ENCODE measurements at regions not wholly inside any gene's neighbourhood (a gene's known extent, or its start where the extent isn't known, plus 50 kb on each side); places are given as distances from the start of the nearest gene placed in this dataset.

DNA sequence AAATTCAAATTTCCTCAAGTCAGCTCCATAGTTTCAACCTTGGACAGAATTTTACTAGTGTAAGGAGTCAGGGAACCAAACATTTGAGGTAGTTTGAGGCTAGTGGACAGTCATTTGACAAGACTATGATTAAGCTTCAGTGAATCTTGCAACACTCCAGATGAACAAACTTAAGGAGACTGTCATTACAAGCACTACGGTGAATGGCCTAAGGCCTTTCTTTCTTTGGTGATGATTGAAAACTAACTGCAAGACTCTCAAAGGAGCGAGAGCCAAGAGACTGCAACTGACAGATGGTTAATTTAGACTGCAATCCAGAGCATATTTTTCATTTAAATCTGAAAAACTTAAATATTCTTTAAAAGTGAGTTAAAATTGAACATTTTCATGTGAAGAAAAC is 272.3 kb upstream of the NECTIN3 start:
- H3K4me3 Mint-ChIP-seq, result no peak overlapping the region
- WGBS, 2 experiments (ENCODE audit: insufficient coverage in 1 of 2, insufficient read length in 1 of 2), result 88 to 94% methylated on average over 1 to 2 of the region's 2 CpGs
- no peak overlapping the region for H3K27ac ChIP-seq (ENCODE audit: low read depth, low read length)
- H3K9me3 Mint-ChIP-seq, result no peaks in the 10 kb centered on the region
- peaks cover 5% of the 10 kb centered on the region for H3K4me1 Mint-ChIP-seq
- H3K9me3 ChIP-seq (ENCODE audit: control insufficient read depth, low read length), result no peaks in the 10 kb centered on the region
- no peaks in the 10 kb centered on the region for H3K4me1 ChIP-seq (ENCODE audit: control insufficient read depth, insufficient read depth, low read length)
- no peak overlapping the region for H3K9ac ChIP-seq (ENCODE audit: extremely low read depth, low read length, poor library complexity, severe bottlenecking)
- TF ChIP-seq, protein P1, sequence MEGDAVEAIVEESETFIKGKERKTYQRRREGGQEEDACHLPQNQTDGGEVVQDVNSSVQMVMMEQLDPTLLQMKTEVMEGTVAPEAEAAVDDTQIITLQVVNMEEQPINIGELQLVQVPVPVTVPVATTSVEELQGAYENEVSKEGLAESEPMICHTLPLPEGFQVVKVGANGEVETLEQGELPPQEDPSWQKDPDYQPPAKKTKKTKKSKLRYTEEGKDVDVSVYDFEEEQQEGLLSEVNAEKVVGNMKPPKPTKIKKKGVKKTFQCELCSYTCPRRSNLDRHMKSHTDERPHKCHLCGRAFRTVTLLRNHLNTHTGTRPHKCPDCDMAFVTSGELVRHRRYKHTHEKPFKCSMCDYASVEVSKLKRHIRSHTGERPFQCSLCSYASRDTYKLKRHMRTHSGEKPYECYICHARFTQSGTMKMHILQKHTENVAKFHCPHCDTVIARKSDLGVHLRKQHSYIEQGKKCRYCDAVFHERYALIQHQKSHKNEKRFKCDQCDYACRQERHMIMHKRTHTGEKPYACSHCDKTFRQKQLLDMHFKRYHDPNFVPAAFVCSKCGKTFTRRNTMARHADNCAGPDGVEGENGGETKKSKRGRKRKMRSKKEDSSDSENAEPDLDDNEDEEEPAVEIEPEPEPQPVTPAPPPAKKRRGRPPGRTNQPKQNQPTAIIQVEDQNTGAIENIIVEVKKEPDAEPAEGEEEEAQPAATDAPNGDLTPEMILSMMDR (conservative IDR thresholded peaks at IDR 0.05), result no peak
- no peaks in the 10 kb centered on the region for H3K36me3 ChIP-seq (ENCODE audit: control insufficient read depth, insufficient read depth, low read length)
- no peaks in the 10 kb centered on the region for H3K27me3 ChIP-seq (ENCODE audit: control insufficient read depth, insufficient read depth, low read length, poor library complexity, severe bottlenecking)
- H3K27me3 Mint-ChIP-seq (ENCODE audit: insufficient read depth), result no peaks in the 10 kb centered on the region
- no peak overlapping the region for H3K27ac Mint-ChIP-seq
- no peak overlapping the region for H3K4me3 ChIP-seq (ENCODE audit: low read length)
- DNase-seq, result no peak
- H3K36me3 Mint-ChIP-seq (ENCODE audit: low read depth), result no peaks in the 10 kb centered on the region

GRCh38 chr3:110804856-110805255 is 266.8 kb upstream of the NECTIN3 start:
- no peak for DNase-seq
- no peak overlapping the region for H3K27ac Mint-ChIP-seq
- Histone ChIP-seq H3K9me3 (ENCODE audit: control insufficient read depth, low read length) (no peaks in the 10 kb centered on the region), H3K4me1 (ENCODE audit: control insufficient read depth, insufficient read depth, low read length) (no peaks in the 10 kb centered on the region), H3K27me3 (ENCODE audit: control insufficient read depth, insufficient read depth, low read length, poor library complexity, severe bottlenecking) (no peaks in the 10 kb centered on the region), H3K4me3 (ENCODE audit: low read length) (no peak overlapping the region), H3K36me3 (ENCODE audit: control insufficient read depth, insufficient read depth, low read length) (no peaks in the 10 kb centered on the region), H3K27ac (ENCODE audit: low read depth, low read length) (no peak overlapping the region), H3K9ac (ENCODE audit: extremely low read depth, low read length, poor library complexity, severe bottlenecking) (no peak overlapping the region)
- no peaks in the 10 kb centered on the region for H3K9me3 Mint-ChIP-seq
- no peaks in the 10 kb centered on the region for H3K27me3 Mint-ChIP-seq (ENCODE audit: insufficient read depth)
- H3K4me3 Mint-ChIP-seq, result no peak overlapping the region
- TF ChIP-seq, protein P1 (conservative IDR thresholded peaks at IDR 0.05), result no peak
- no peaks in the 10 kb centered on the region for H3K36me3 Mint-ChIP-seq (ENCODE audit: low read depth)
- 92% methylated on average over 2 of the region's 2 CpGs; no CpG with 5 or more reads in 1 of the 2 experiments for WGBS, 2 experiments (ENCODE audit: insufficient coverage in 1 of 2, insufficient read length in 1 of 2)
- peaks cover 3% of the 10 kb centered on the region for H3K4me1 Mint-ChIP-seq

DNA sequence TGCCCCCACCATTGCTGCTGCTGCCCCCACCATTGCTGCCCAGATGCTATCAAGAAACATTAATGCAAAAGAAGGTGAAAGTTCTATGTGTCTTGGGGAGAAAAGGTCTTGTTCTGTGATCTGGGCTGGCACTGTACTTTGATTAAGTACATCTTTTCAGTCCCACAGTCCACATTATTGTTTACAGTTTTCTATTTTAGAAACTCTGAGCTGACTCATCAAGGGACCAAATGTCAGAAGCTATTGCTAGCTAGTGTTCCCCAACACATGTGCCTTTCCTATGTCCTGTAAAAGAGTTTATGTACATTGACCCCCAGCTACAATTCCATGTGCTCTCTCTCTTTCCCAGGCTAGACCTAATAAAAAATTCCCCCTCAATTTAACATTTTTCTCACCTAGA is 264.7 kb upstream of the NECTIN3 start:
- H3K36me3 Mint-ChIP-seq (ENCODE audit: low read depth), result no peaks in the 10 kb centered on the region
- H3K4me3 Mint-ChIP-seq, result no peak overlapping the region
- Histone ChIP-seq H3K4me3 (ENCODE audit: low read length) (no peak overlapping the region), H3K36me3 (ENCODE audit: control insufficient read depth, insufficient read depth, low read length) (no peaks in the 10 kb centered on the region), H3K27ac (ENCODE audit: low read depth, low read length) (no peak overlapping the region), H3K4me1 (ENCODE audit: control insufficient read depth, insufficient read depth, low read length) (no peaks in the 10 kb centered on the region), H3K27me3 (ENCODE audit: control insufficient read depth, insufficient read depth, low read length, poor library complexity, severe bottlenecking) (no peaks in the 10 kb centered on the region), H3K9ac (ENCODE audit: extremely low read depth, low read length, poor library complexity, severe bottlenecking) (no peak overlapping the region), H3K9me3 (ENCODE audit: control insufficient read depth, low read length) (no peaks in the 10 kb centered on the region)
- no peak overlapping the region for H3K27ac Mint-ChIP-seq
- TF ChIP-seq, protein P1 (conservative IDR thresholded peaks at IDR 0.05), result no peak
- H3K27me3 Mint-ChIP-seq (ENCODE audit: insufficient read depth), result no peaks in the 10 kb centered on the region
- H3K4me1 Mint-ChIP-seq, result peaks cover 3% of the 10 kb centered on the region
- no peaks in the 10 kb centered on the region for H3K9me3 Mint-ChIP-seq
- no peak for DNase-seq

Measured in endodermal cell (in vitro differentiated cells).